ENCODE measurements at regions not wholly inside any gene's neighbourhood (a gene's known extent, or its start where the extent isn't known, plus 50 kb on each side); places are given as distances from the start of the nearest gene placed in this dataset.
"Not testable (repeated sequence)": the region's sequence is repeated elsewhere in the genome, so short reads cannot be mapped to it uniquely, and the experiment has no call there.

DNA sequence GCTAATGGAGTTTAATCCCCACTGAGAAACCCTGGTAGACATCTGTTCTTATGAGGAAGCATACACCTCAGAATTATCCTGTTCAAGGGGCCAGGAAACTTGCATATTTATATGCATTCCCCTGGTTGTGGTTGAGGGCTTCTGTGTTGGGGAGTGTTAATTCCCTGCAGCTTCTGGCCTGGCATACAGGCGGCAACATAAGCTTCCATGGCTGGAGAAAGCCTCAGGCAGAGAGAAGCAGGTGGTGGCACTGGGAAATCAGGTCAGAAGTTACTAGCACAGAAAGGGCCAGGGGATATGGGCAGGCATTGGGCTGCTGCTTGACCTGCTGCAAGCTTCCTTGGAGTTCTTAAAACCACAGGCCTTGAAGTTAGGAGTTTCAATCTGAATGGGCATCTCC is 166.1 kb upstream of the SEMA6A start:
- DNase-seq (ENCODE audit: low read depth in 2 of 2) = no peak

DNA sequence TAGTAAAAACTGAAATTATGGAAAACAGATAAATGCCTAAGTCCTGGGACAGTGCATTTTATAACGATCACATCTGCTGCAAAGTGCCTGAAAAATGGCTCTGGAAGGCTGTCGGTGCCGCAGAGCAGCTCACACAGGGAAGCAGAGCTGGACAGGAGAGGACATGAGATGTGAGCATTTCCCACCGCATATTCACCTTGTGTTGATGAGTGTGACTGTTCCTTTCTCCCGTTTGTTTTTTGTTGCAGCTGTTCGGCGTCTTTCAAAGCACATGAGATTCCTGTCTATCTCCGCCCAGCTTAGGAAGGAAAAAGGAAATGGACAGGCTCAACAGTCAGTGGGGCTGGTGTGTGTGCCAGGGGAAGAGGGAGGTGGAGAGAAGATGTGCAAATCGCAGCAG is 164.9 kb upstream of the SEMA6A start:
- no peak for DNase-seq (ENCODE audit: low read depth in 2 of 2)

DNA sequence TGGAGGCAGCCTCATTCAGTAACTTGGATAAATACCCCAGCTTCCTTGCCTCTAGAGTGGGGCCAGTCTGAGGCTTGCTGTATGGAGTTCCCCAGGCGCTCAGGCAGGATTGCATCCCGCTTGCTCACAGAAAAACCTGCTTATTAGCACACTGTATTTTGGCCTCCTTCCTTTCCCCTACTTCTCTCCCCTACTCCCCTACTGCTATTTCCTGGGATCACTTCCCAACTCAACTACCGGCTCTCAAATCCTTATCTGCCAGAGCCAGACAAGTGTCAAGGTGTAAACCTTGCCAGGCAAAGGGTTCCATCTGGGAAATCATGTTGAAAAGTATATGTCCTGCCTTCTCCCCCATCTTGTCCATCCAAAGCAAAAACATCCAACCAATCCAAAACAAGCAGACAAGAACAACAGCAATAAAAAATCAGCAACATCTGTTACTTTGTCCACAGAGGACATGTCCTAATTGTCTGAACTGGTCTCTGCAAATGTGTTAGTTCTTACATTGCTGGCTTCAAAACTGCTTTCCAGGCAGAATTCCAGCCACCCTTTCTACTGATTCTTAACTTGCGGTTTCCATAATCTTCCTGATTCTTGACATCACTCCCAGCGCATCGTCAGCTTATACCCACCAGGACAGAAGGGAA is 164.1 kb upstream of the SEMA6A start:
- no peak for DNase-seq (ENCODE audit: low read depth in 2 of 2)

DNA sequence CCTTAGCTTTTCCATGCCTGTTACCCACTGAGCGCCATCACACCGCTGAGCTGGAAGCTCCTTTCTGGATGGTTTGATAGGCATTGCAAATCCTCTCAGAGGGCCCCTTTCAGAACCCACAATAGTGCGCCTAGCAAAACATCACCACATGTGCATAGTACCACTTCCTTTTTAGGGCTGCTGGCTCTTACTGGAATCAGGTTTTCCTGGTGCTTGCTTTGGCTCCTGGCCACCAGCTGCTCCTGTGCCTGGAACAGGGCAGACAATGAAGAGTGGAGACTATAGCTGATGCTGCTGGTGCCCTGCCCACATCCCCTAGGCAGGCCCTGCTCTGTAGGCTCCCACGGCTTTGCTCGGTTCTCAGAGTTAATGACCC is 163.6 kb upstream of the SEMA6A start:
- DNase-seq (ENCODE audit: low read depth in 2 of 2) = no peak

DNA sequence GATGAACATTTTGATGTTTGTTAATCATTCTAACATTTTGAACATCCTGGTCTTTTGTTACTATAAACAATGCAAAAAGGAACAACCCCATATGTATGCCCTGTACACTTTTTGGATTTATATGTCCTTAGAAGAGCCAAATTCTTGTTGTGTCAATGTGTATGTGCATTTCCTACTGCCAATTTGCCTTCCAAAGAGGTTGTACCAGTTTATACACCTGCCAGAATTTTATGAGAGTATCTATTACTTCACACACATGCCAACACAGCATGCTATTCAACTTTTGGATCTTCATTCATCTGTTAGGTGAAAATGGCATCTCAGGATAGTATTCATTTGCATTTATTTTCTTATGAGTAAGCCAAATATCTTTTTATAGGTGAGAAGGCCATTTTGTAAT is 162.0 kb upstream of the SEMA6A start:
- DNase-seq (ENCODE audit: low read depth in 2 of 2) = no peak

DNA sequence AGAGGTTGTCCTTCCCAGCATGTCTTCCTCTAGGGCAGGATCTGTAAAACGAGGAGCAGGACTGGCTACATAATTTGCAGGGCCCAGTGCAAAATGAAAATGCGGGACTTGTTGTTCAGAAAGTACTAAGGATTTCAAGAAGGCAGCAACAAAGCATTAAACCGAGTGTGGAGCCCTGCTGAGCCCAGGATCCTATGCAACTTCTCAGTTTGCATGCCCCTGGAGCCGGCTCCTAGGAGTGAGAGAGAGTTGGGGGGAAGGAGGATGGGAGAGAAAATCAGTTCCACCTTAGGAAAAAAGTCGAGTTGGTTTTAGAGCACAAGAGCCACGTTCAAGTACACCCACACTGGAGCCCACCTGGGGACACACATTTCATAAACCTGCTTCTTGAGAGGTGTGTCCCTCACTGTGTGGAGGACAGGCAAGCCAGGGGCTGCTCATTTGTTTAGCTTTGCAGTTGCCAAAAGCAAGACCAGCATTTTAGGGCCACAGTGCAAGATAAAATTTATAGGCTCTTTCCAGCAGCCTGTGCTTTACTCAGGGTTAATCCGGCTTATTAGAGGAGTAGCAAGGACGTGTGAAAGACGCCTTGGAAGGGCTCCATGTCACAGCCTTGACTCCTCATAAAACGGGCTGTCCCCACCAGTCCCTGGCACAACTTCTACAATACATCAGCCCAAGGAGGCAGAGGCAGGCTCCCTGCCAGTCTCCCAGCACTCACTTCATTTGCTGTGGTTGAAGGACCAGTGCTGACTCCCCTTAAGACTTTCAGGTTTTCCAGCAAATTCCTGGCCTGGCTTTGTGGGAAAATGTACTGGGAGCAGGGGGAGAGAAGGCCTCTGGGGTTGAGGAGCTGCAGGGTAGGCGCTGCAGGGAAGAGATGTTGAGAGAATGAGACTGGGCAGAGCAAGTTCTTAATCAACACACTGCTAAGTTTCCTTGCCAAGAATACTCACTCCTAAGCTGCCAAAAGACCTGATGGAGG is 159.7 kb upstream of the SEMA6A start:
- no peak for DNase-seq (ENCODE audit: low read depth in 2 of 2)

DNA sequence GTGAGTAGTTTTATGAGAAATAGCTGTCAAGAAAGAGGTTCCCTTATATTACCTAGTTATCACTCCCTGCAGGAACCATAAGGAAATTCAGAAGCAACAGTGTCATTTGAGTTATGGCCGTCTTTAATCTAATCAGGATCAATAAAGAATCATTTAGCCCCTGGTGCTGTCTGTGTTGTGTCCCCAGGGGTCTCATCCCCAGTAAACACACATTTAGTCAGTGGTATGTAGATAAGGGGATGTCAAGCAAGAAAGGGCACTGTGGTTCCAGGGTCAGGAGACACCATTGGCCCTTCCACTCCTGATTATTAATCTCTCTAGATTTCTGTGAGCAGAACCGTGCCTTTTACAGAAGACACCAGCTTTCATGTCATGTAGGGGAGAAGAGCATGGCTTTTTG is 158.0 kb upstream of the SEMA6A start:
- DNase-seq (ENCODE audit: low read depth in 2 of 2) = no peak

DNA sequence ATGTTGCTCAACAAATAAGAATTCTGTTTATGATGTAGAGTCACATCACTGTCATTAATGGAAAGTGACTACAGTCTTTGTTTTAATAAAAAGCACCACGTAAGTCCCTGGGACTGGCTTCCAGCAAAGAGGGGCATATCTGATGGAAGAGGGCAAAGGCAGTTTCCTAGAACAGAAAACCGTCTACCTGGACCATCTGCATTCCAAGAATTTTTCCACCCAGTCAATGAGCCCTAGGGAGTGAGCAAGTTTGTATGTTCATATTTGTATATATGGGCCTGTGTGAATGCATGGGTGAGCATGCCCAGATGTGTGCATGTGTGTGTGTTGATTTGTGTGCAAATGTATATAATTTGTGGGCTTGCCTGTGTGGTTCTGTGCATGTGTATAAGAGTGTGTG is 156.8 kb upstream of the SEMA6A start:
- no peak for DNase-seq (ENCODE audit: low read depth in 2 of 2)

DNA sequence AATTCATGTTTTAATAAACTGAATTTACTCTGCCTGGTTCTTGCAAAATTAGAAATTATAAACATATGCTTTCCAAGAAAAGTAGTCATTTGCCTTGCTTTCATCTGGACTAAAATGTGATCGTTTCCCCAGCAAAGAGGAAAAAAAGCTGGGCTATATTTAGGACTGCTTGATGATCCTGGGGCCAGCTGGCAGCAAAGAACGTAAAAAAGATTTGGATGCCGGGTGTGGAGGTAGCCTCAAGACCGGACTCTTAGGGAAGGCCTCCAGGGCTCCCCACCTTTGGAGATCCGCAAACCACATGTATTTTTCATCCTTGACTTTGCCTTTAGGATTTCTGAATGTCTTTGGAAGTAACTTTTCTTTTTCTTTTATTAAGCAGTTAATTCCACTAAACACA is 156.1 kb upstream of the SEMA6A start:
- no peak for DNase-seq (ENCODE audit: low read depth in 2 of 2)

DNA sequence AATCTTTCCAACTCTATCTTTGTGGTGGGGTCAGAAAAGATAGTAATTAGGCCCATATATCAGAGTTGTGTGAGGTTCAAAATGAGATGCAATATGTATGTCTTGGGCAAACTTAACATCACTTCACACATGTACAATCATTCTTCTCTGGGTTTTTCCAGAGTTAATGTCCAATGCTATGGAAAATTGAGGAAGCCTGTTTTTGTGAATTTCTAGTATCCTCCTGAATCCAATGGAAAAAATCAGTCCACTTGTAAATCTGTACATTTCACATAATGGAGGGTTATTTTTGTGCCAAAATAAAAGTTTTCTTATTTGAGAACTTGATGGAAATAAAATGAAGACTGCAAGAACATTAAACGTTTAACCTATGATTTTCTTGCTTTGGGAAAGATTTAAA is 155.6 kb upstream of the SEMA6A start:
- DNase-seq (ENCODE audit: low read depth in 2 of 2) = no peak

DNA sequence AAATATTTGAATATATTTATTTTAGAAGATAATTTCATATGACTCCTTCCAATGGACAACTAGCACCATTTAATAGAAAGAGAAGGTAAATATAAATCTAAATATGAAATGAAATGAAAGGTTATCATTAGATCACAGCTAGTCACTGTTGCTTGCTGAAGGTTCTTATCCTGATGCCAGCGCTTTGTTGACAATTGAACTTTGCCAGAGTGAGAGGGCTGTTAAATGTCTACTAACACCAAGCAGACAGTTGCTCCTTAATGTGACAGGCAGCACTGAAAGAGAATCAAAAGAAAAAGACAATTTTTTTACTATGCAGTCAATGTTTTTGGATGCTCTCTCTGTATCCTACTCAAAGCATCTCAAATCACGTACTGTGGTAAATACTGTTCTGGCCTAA is 152.6 kb upstream of the SEMA6A start:
- DNase-seq (ENCODE audit: low read depth in 2 of 2) = no peak

DNA sequence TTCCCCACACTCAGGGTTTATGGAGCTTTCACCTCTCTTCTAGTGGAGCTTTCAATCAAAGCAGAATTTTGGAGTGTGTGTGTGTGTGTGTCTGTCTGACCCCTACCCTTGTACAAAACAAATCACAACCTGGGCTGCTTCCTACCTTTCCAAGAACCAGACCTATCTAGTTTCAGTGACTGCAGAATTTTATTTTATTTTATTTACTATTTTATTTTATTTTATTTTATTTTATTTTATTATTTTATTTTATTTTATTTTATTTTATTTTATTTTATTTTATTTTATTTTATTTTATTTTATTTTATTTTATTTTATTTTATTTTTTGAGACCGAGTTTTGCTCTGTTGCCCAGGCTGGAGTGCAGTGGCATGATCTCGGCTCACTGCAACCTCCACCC is 151.6 kb upstream of the SEMA6A start:
- not testable (repeated sequence) for DNase-seq (ENCODE audit: low read depth in 2 of 2)

DNA sequence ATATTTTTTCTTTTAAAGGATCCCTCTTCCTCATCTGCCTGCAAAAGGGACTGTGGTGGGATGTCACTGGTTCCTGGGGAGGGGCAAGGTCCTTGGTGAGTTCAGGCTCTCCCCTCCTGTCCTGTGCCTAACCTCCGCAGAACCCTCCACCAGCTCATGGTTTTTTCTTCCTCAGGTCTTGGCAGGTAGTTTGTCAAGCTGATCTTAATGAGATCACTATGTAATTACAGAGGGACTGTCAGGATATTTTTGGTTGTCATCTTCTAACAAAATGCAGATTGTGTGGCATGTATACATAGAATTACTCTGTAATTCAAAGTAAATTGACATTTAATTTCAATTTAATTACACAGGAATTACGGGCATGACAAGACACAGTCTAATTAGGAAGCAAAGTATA is 150.3 kb upstream of the SEMA6A start:
- no peak for DNase-seq (ENCODE audit: low read depth in 2 of 2)

DNA sequence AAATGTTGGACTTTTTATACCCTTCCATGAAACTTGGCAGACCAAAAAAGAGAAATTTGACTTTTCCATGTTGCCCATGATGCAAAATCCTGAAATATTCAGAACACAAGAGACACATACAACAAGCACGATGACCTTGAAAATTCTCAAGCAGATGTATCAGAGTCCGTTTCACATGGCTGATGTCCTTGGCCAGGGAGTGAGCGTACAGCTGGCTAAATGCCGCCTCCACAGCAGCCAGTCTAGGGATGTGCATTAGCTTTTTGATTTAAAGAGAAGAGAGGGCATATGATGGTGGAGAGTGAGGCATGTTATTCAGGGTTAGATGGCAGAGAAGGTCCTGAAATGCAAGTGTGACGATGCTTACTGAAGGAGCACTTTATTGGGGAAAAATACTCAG is 148.0 kb upstream of the SEMA6A start:
- DNase-seq (ENCODE audit: low read depth in 2 of 2) = no peak

DNA sequence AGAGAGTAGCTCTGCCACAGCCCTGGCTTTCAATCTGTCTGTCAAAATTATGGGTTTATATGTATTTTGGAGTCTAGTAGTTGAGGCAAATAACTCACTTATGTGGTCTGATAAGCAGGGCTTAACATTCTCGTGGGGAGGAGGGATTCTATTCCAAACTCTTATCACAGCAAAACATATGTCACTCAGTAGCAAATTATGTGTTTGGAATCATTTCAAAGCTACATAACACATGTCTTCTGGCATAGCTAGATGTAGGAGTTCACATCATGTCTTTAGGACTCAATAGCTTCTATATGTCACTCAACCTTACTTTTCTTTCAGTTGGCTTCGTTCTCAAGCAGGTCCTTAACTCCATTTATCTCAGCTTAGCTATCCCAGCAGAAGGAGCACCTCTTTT is 144.5 kb upstream of the SEMA6A start:
- no peak for DNase-seq (ENCODE audit: low read depth in 2 of 2)

DNA sequence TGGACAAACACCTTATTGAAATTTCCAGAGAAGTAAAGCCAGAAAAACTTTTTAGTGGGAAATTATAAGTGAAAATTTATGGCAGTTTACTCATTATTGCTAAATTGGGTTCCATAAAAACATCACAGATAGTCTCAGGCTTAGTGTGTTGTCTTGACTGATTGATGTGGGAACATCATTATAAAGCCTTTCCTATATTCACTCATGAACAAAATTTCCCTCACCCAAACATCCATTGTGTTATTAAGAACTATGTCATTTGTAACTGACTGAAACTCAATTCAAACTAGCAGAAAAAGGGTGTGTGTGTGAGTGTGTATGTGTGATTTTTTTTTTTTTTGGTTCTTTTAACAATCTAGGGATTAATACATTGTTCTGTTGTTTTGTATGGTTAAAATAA is 143.7 kb upstream of the SEMA6A start:
- DNase-seq (ENCODE audit: low read depth in 2 of 2) = no peak

DNA sequence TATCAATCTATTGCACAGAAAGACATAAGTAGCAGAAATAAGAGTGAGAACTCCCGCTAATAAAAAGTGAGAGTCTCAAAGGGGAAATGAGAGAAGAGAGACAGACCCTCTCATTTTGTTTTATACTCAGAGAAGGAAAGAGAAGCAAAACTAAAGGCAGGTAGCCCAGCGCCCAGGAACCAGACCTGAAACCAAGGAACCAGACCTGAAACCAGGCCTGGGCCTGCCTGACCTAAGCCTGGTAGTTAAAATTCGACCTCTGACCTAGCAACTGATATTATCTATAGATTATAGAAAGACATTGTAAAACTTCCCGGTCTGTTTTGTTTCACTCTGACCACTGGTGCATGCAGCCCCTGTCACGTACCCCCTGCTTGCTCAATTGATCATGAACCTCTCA is 134.5 kb upstream of the SEMA6A start:
- DNase-seq (ENCODE audit: low read depth in 2 of 2) = no peak

DNA sequence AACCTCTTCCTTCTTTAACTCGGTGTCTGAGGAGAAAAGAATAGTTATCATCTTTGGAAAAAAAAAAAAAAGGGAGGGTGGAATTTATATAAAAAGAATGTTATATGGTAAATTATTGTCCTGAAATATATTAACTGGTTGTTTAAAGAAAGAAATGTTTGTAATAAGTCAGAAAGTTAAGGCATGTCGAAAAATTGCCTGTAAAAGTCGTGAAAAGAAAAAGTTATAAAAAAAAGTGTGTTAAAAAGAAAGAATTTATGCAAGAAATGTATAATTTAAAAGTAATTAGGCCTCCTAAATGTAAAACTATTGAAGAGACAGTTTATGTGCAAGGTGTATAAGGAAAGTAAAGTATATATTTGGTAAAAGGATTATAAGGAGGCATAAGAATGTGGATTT is 130.5 kb upstream of the SEMA6A start:
- not testable (repeated sequence) for DNase-seq (ENCODE audit: low read depth in 2 of 2)

DNA sequence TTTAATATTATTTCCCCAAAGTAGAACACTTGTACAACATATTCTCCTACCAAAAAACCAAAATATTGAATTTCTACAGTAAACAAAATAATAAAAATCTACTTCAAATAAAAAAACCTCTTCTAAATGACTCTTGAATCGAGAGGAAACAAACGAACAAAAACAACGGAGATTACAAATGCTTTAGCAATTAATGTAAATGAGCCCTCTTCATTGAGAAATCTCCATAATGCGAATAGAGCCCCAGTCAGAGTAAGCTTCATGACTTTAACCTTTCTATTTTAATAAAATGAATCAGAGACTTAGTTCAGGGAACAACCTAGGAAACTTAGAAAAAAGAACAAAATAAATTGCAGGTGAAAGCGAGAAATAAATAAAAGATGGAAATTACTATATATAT is 129.3 kb upstream of the SEMA6A start:
- DNase-seq (ENCODE audit: low read depth in 2 of 2) = no peak

DNA sequence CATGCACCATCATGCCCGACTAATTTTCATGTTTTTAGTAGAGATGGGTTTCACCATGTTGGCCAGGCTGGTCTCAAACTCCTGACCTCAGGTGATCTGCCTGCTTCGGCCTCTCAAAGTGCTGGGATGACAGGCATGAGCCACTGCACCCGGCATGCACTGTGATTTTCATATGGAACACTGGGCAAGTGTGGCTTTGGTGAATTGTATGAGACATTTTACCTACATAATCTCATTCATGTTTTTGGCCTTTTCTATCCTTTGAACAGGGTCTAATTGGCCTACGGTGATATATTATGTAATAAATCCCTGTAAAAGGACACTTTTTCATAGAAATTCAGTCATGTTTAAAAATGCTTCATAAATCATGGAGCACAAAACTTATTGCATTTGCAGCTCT is 128.7 kb upstream of the SEMA6A start:
- DNase-seq (ENCODE audit: low read depth in 2 of 2) = no peak

DNA sequence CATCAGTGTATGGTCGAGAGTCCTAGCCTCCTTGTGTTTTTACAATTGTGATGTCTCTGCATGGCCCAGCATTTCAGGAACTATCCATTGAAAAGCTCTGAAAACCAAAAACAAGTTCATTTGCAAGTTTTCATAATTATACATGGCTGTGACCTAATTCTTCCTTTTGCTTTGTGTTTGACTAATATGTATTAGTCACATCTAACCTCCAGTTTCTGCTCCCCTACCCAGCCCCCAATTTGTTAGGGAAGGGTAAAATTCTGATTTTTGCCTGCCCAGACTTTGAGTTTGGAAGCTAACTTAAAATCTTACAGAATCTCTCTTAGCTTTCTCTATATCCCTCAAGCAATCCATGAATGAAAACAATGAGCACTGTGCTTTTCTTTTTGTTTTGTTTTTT is 128.2 kb upstream of the SEMA6A start:
- DNase-seq (ENCODE audit: low read depth in 2 of 2) = no peak

DNA sequence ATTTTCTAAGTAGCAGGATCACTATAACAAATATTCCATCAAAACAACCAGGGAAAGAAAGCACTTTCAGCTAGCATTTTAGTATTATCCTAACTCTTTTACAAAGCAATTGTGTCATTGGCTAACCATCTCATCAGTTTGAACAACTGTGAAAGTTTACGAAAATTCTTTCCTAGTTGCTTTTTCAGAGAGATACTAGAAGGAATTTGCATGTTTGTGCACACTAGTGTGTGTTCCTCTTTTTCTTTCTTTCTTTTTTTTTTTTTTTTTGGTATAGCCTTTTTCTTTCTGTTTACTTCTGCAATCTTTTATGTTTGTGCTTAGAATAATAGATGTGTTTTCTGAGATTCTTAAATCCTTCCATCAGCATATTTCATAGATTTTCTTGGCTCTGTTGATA is 124.7 kb upstream of the SEMA6A start:
- DNase-seq (ENCODE audit: low read depth in 2 of 2) = no peak

DNA sequence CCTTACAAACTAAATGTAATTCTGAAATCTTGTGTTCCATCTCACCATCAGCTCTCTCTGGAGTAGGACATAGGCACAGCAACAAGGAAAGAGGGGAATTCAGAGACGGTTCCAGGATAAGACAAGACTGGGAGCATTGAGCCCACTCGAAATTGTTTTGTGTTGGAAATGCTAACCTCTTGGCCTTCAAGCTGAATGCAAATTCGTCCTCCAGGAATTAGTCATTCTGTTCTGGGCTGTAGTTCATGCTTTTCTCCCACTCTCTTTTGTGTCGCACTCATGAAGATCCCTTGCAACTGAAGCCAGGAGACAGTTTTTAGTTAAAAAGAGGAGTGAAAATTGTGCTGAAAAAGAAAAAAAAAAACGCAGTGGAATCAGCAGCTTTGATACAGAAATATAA is 121.7 kb upstream of the SEMA6A start:
- no peak for DNase-seq (ENCODE audit: low read depth in 2 of 2)
